Effector memory CD8-positive, alpha-beta T cell (primary cell): ENCODE measurements at regions not wholly inside any gene's neighbourhood (a gene's known extent, or its start where the extent isn't known, plus 50 kb on each side); places are given as distances from the start of the nearest gene placed in this dataset.

ENCODE experiments used
- ATAC-seq: fragments of 150-1000 bp; cut with Tn5 transposase; replicated peaks from 2 replicates; pipeline ENCODE4 v1.10.0; 2021; ENCODE audit warnings: mild to moderate bottlenecking, moderate library complexity
- DNase-seq, 3 experiments: peaks; one replicate each; pipeline ENCODE4 v3.0.0; 2021
- H3K27ac Mint-ChIP-seq, 2 donors: one replicate each; pipeline ENCODE4 v1.8.0; 2022; ENCODE audit warnings: mild to moderate bottlenecking in 2 of 2, mixed read lengths in 2 of 2, moderate library complexity in 2 of 2
- H3K27me3 Mint-ChIP-seq, 2 donors: one replicate each; pipeline ENCODE4 v1.8.0; 2022; ENCODE audit warnings: mixed read lengths in 2 of 2
- H3K36me3 Mint-ChIP-seq: one replicate; pipeline ENCODE4 v1.8.0; 2022; ENCODE audit warnings: mild to moderate bottlenecking, moderate library complexity, mixed read lengths; ENCODE audit not compliant: insufficient read depth
- H3K4me1 Mint-ChIP-seq, 2 donors: one replicate each; pipeline ENCODE4 v1.8.0; 2022; ENCODE audit warnings: low read depth in 2 of 2, mixed read lengths in 2 of 2
- H3K4me3 Mint-ChIP-seq, 2 donors: one replicate each; pipeline ENCODE4 v1.8.0; 2022; ENCODE audit warnings: mild to moderate bottlenecking in 2 of 2, mixed read lengths in 2 of 2, moderate library complexity in 2 of 2
- H3K9me3 Mint-ChIP-seq, 2 donors: one replicate each; pipeline ENCODE4 v1.8.0; 2022; ENCODE audit warnings: mixed read lengths in 2 of 2

- no peak for DNase-seq
Observed at GRCh38 chr16:86110134-86110533, 211.2 kb downstream of the IRF8 start.

GRCh38 chr16:86110726-86111125 lies 211.8 kb downstream of the IRF8 start:
- Mint-ChIP-seq H3K36me3 (no peaks in the 10 kb centered on the region), H3K27ac (no peak overlapping the region), H3K9me3 (peaks cover 0 to 3% of the 10 kb centered on the region in 2 donors), H3K4me3 (no peak overlapping the region), H3K4me1 (no peaks in the 10 kb centered on the region), H3K27me3 (peaks cover 14 to 21% of the 10 kb centered on the region in 2 donors)
- ATAC-seq (no peak), DNase-seq (no peak)

More at GRCh38 chr16:86110134-86110533, 211.2 kb downstream of the IRF8 start:
- Mint-ChIP-seq H3K4me3 (no peak overlapping the region), H3K27me3 (peaks cover 14 to 17% of the 10 kb centered on the region in 2 donors), H3K4me1 (no peaks in the 10 kb centered on the region), H3K27ac (no peak overlapping the region), H3K9me3 (peaks cover 0 to 3% of the 10 kb centered on the region in 2 donors), H3K36me3 (no peaks in the 10 kb centered on the region)
- no peak for ATAC-seq

GRCh38 chr16:86112178-86112577 lies 213.2 kb downstream of the IRF8 start:
- Mint-ChIP-seq H3K27ac (no peak overlapping the region), H3K27me3 (peaks cover 14 to 36% of the 10 kb centered on the region in 2 donors), H3K9me3 (peaks cover 0 to 3% of the 10 kb centered on the region in 2 donors), H3K36me3 (no peaks in the 10 kb centered on the region), H3K4me3 (no peak overlapping the region), H3K4me1 (no peaks in the 10 kb centered on the region)
- DNase-seq: no peak
- no peak for ATAC-seq

- Mint-ChIP-seq H3K27me3 (peaks cover 21 to 80% of the 10 kb centered on the region in 2 donors), H3K9me3 (no peaks in the 10 kb centered on the region), H3K4me1 (no peaks in the 10 kb centered on the region), H3K4me3 (no peak overlapping the region), H3K27ac (no peak overlapping the region), H3K36me3 (no peaks in the 10 kb centered on the region)
- ATAC-seq (no peak), DNase-seq (no peak)
Observed at GRCh38 chr16:86117235-86117634, 218.3 kb downstream of the IRF8 start.

- H3K27ac Mint-ChIP-seq: no peak overlapping the region
- H3K4me3 Mint-ChIP-seq: no peak overlapping the region
- no peak for ATAC-seq
Observed at GRCh38 chr16:86117756-86118155, 218.8 kb downstream of the IRF8 start.

GRCh38 chr16:86118467-86119307 lies 219.7 kb downstream of the IRF8 start:
- no peak for ATAC-seq
- peaks cover 22 to 75% of the 10 kb centered on the region in 2 donors for H3K27me3 Mint-ChIP-seq

More at GRCh38 chr16:86117756-86118155, 218.8 kb downstream of the IRF8 start:
- Mint-ChIP-seq H3K4me1 (no peaks in the 10 kb centered on the region), H3K36me3 (no peaks in the 10 kb centered on the region), H3K27me3 (peaks cover 21 to 80% of the 10 kb centered on the region in 2 donors), H3K9me3 (no peaks in the 10 kb centered on the region)
- DNase-seq: no peak

GRCh38 chr16:86120201-86121192 lies 221.5 kb downstream of the IRF8 start:
- no peak overlapping the region for H3K27ac Mint-ChIP-seq
- no peak for ATAC-seq

More at GRCh38 chr16:86118467-86119307, 219.7 kb downstream of the IRF8 start:
- DNase-seq: no peak
- Mint-ChIP-seq H3K4me1 (no peaks in the 10 kb centered on the region), H3K9me3 (no peaks in the 10 kb centered on the region), H3K27ac (no peak overlapping the region), H3K4me3 (no peak overlapping the region), H3K36me3 (no peaks in the 10 kb centered on the region)

GRCh38 chr16:86121374-86122010 lies 222.5 kb downstream of the IRF8 start:
- ATAC-seq (no peak), DNase-seq (no peak)
- Mint-ChIP-seq H3K27ac (no peak overlapping the region), H3K9me3 (no peaks in the 10 kb centered on the region), H3K36me3 (no peaks in the 10 kb centered on the region), H3K4me3 (no peak overlapping the region), H3K27me3 (peaks cover 39 to 75% of the 10 kb centered on the region in 2 donors), H3K4me1 (no peaks in the 10 kb centered on the region)

More at GRCh38 chr16:86120201-86121192, 221.5 kb downstream of the IRF8 start:
- DNase-seq: no peak
- Mint-ChIP-seq H3K27me3 (peaks cover 35 to 84% of the 10 kb centered on the region in 2 donors), H3K4me1 (no peaks in the 10 kb centered on the region), H3K36me3 (no peaks in the 10 kb centered on the region), H3K9me3 (no peaks in the 10 kb centered on the region), H3K4me3 (no peak overlapping the region)

GRCh38 chr16:86122681-86123342 lies 223.8 kb downstream of the IRF8 start:
- ATAC-seq: no peak
- Mint-ChIP-seq H3K9me3 (no peaks in the 10 kb centered on the region), H3K4me3 (no peak overlapping the region), H3K4me1 (no peaks in the 10 kb centered on the region), H3K27ac (no peak overlapping the region), H3K27me3 (peaks cover 45 to 75% of the 10 kb centered on the region in 2 donors), H3K36me3 (no peaks in the 10 kb centered on the region)
- DNase-seq: no peak

- ATAC-seq: no peak
- no peaks in the 10 kb centered on the region for H3K4me1 Mint-ChIP-seq
- no peak overlapping the region for H3K4me3 Mint-ChIP-seq
- H3K36me3 Mint-ChIP-seq: no peaks in the 10 kb centered on the region
- peaks cover 45 to 62% of the 10 kb centered on the region in 2 donors for H3K27me3 Mint-ChIP-seq
- DNase-seq: no peak
- H3K9me3 Mint-ChIP-seq: no peaks in the 10 kb centered on the region
- H3K27ac Mint-ChIP-seq: no peak overlapping the region
Observed at GRCh38 chr16:86124321-86124720, 225.4 kb downstream of the IRF8 start.

GRCh38 chr16:86126891-86127290 lies 227.9 kb downstream of the IRF8 start:
- no peaks in the 10 kb centered on the region for H3K36me3 Mint-ChIP-seq
- DNase-seq (no peak), ATAC-seq (no peak)
- no peaks in the 10 kb centered on the region for H3K9me3 Mint-ChIP-seq
- H3K4me1 Mint-ChIP-seq: peaks cover 0 to 3% of the 10 kb centered on the region in 2 donors
- no peak overlapping the region for H3K27ac Mint-ChIP-seq
- H3K4me3 Mint-ChIP-seq: no peak overlapping the region
- peaks cover 34 to 50% of the 10 kb centered on the region in 2 donors for H3K27me3 Mint-ChIP-seq

GRCh38 chr16:86127366-86127765 lies 228.4 kb downstream of the IRF8 start:
- H3K27ac Mint-ChIP-seq: no peak overlapping the region
- peaks cover 0 to 3% of the 10 kb centered on the region in 2 donors for H3K4me1 Mint-ChIP-seq
- no peaks in the 10 kb centered on the region for H3K9me3 Mint-ChIP-seq
- no peak for ATAC-seq
- H3K4me3 Mint-ChIP-seq: no peak overlapping the region
- peaks cover 30 to 45% of the 10 kb centered on the region in 2 donors for H3K27me3 Mint-ChIP-seq
- no peaks in the 10 kb centered on the region for H3K36me3 Mint-ChIP-seq
- no peak for DNase-seq
